Endodermal cell (in vitro differentiated cells): ENCODE measurements at regions not wholly inside any gene's neighbourhood (a gene's known extent, or its start where the extent isn't known, plus 50 kb on each side); places are given as distances from the start of the nearest gene placed in this dataset.

Source experiments
- DNase-seq: peaks from one replicate; pipeline ENCODE4 v3.0.0-alpha.2; 2017
- H3K27ac ChIP-seq: 2 replicates; pipeline ENCODE4 v1.5.1; 2013; ENCODE audit warnings: mild to moderate bottlenecking, low read depth, low read length, moderate library complexity
- H3K27me3 ChIP-seq: 2 replicates; pipeline ENCODE4 v1.6.1; 2013; ENCODE audit warnings: mild to moderate bottlenecking, low read length, moderate library complexity; ENCODE audit not compliant: insufficient read depth, control insufficient read depth, poor library complexity, severe bottlenecking
- H3K36me3 ChIP-seq: 2 replicates; pipeline ENCODE4 v1.7.0; 2013; ENCODE audit warnings: mild to moderate bottlenecking, low read length, moderate library complexity; ENCODE audit not compliant: control insufficient read depth, insufficient read depth
- H3K4me1 ChIP-seq: one replicate; pipeline ENCODE4 v1.7.0; 2013; ENCODE audit warnings: low read length; ENCODE audit not compliant: control insufficient read depth, insufficient read depth
- H3K4me3 ChIP-seq: 2 replicates; pipeline ENCODE4 v1.5.1; 2013; ENCODE audit warnings: mild to moderate bottlenecking, low read length, moderate library complexity
- H3K9ac ChIP-seq: 2 replicates; pipeline ENCODE4 v1.6.1; 2013; ENCODE audit warnings: mild to moderate bottlenecking, low read length, moderate library complexity; ENCODE audit not compliant: poor library complexity, severe bottlenecking; ENCODE audit errors: extremely low read depth
- H3K9me3 ChIP-seq: 2 replicates; pipeline ENCODE4 v1.6.1; 2013; ENCODE audit warnings: mild to moderate bottlenecking, low read length, moderate library complexity; ENCODE audit not compliant: control insufficient read depth
- H3K27ac Mint-ChIP-seq: 2 replicates; pipeline ENCODE4 v1.8.0; 2020; ENCODE audit warnings: mixed read lengths
- H3K27me3 Mint-ChIP-seq: 2 replicates; pipeline ENCODE4 v1.8.0; 2021; ENCODE audit warnings: mild to moderate bottlenecking, mixed read lengths; ENCODE audit not compliant: insufficient read depth
- H3K36me3 Mint-ChIP-seq: 2 replicates; pipeline ENCODE4 v1.8.0; 2020; ENCODE audit warnings: low read depth, mixed read lengths
- H3K4me1 Mint-ChIP-seq: 2 replicates; pipeline ENCODE4 v1.8.0; 2020; ENCODE audit warnings: mixed read lengths
- H3K4me3 Mint-ChIP-seq: 2 replicates; pipeline ENCODE4 v1.8.0; 2020; ENCODE audit warnings: mild to moderate bottlenecking, moderate library complexity, mixed read lengths
- H3K9me3 Mint-ChIP-seq: 2 replicates; pipeline ENCODE4 v1.8.0; 2020; ENCODE audit warnings: mild to moderate bottlenecking, mixed read lengths
- CTCF ChIP-seq: fragments of 200-600 bp; sonication (generic); conservative IDR thresholded peaks from 2 replicates; pipeline ENCODE4 v1.5.0; 2021; ENCODE audit warnings: antibody characterized with exemption, mild to moderate bottlenecking
- WGBS, 2 experiments: methylation state at CpG; one replicate each; pipeline versions ENCODE4 v1.1.5 to v1.1.7; 2013; ENCODE audit warnings: missing lambda C conversion rate in 2 of 2, mixed read lengths in 1 of 2; ENCODE audit not compliant: insufficient coverage in 1 of 2, insufficient read length in 1 of 2; 5-methylcytosine and 5-hydroxymethylcytosine counted together

DNA sequence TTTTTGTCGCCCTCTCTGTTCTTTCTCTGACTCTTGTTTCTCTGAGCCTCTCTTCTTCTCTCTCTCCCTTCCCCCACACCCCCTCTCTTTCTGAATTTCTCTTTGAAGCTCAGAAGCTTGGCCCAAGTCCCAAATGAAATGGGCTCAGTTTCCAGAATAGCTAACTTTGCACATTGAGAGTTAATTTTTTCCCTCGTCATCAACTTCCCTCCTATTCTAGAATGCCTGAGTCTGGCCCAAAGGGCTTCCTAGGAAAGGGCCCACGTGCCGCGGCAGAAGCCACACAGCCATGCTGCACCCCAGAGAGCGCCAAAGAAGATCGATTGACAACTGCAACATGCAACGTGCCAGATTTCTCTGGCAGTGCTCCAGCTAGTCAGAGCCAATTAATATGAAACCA lies 588.8 kb upstream of the KLF4 start:
- Histone ChIP-seq H3K9me3 (no peaks in the 10 kb centered on the region), H3K9ac (no peak overlapping the region), H3K27me3 (peaks cover 84% of the 10 kb centered on the region), H3K4me1 (no peaks in the 10 kb centered on the region), H3K36me3 (no peaks in the 10 kb centered on the region), H3K4me3 (no peak overlapping the region), H3K27ac (no peak overlapping the region)
- TF ChIP-seq CTCF, result no peak
- WGBS, 2 experiments, result 88 to 95% methylated on average over 6 to 8 of the region's 8 CpGs
- Mint-ChIP-seq H3K4me3 (no peak overlapping the region), H3K9me3 (no peaks in the 10 kb centered on the region), H3K36me3 (no peaks in the 10 kb centered on the region), H3K4me1 (peaks cover 5% of the 10 kb centered on the region), H3K27ac (no peak overlapping the region), H3K27me3 (peaks cover 78% of the 10 kb centered on the region)
- DNase-seq, result no peak

DNA sequence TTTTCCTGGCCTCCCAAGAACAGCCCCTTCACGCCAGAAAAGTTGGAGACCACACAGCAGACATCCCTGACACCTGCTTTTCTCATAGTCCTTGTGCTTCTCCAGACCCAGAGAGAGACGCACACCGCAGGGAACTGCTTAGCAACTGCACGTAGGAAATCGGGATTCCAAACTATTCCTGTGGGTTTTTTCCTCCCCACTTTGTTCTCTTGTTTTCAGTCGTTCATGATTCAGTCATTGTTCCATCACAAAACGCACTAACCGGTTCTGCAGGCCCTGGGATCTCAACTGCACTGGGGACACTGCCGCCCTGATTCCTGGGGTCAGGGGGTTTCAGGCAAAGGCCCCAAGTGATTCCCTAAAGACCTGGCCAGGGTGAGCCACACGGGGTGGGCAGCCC lies 588.0 kb upstream of the KLF4 start:
- Histone ChIP-seq H3K27me3 (peaks cover 77% of the 10 kb centered on the region), H3K9me3 (no peaks in the 10 kb centered on the region)
- no peaks in the 10 kb centered on the region for H3K9me3 Mint-ChIP-seq

GRCh38 chr9:108074900-108075299 lies 585.3 kb upstream of the KLF4 start:
- Mint-ChIP-seq H3K4me3 (no peak overlapping the region), H3K27me3 (peaks cover 51% of the 10 kb centered on the region), H3K9me3 (peaks cover 13% of the 10 kb centered on the region), H3K4me1 (peaks cover 2% of the 10 kb centered on the region), H3K27ac (no peak overlapping the region), H3K36me3 (no peaks in the 10 kb centered on the region)
- WGBS, 2 experiments, result 93 to 100% methylated on average over 1 to 5 of the region's 5 CpGs
- H3K36me3 ChIP-seq, result no peaks in the 10 kb centered on the region
- no peak overlapping the region for H3K27ac ChIP-seq
- H3K4me1 ChIP-seq, result no peaks in the 10 kb centered on the region
- peaks cover 11% of the 10 kb centered on the region for H3K9me3 ChIP-seq
- H3K4me3 ChIP-seq, result no peak overlapping the region
- no peak for DNase-seq
- peaks cover 50% of the 10 kb centered on the region for H3K27me3 ChIP-seq
- TF ChIP-seq CTCF, result no peak
- H3K9ac ChIP-seq, result no peak overlapping the region

More for the DNA sequence above, 588.0 kb upstream of the KLF4 start:
- H3K27me3 Mint-ChIP-seq, result peaks cover 76% of the 10 kb centered on the region
- Histone ChIP-seq H3K36me3 (no peaks in the 10 kb centered on the region), H3K4me3 (no peak overlapping the region), H3K9ac (no peak overlapping the region), H3K27ac (no peak overlapping the region), H3K4me1 (no peaks in the 10 kb centered on the region)
- TF ChIP-seq CTCF, result no peak
- DNase-seq, result no peak
- peaks cover 3% of the 10 kb centered on the region for H3K4me1 Mint-ChIP-seq
- no peak overlapping the region for H3K27ac Mint-ChIP-seq
- no peaks in the 10 kb centered on the region for H3K36me3 Mint-ChIP-seq
- H3K4me3 Mint-ChIP-seq, result no peak overlapping the region
- WGBS, 2 experiments, result 90% methylated on average over 8 to 10 of the region's 10 CpGs
